GM11168 (cell line): ENCODE measurements at regions not wholly inside any gene's neighbourhood (a gene's known extent, or its start where the extent isn't known, plus 50 kb on each side); places are given as distances from the start of the nearest gene placed in this dataset.

ENCODE experiments used
- in situ Hi-C: fragments of 300-500 bp; cut with MboI; formaldehyde crosslinking; loops from one replicate; pipeline ENCODE4 v1.12.0; 2022; ENCODE audit warnings: low sequenced_read_pairs; ENCODE audit not compliant: unreplicated experiment

DNA sequence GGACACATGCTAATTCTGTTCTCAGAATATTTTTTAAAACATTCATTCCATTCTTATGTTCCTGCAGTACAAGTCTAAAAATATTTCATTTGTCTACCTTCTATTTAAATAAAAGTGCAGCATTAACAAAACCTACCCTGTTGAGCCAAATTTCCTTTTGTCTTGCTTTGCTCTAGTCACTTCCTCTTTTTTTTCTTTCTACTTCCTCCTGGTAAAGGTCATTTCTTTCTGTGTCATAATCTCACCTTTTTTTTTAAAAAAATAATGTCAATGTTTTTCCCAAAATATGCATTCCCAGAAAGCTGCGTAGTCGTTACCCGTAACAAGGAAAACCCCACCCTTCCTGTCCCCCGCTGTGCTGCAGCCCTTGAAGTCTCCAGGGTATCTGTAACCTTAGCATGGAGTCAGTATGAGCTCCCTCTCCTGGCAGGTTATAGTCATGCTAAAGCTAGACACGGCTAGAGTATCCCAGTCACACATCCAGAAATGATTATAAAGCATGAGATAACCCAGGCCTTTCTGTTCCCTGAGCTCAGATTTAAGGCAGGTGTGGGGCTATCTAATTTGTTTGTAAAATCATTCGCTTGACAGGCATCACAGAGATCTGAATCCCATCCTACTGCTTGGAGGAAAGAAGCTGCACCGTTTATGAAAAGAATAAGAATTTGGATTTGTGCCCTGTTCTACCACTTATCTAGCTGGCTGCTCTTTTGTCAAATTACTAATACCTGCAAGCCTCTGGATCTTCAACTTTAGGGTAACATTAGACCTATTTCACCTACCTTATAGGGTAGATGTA is 51.1 kb upstream of the EED start:
- in situ Hi-C loops: loop anchor here (5.0 kb wide), 1 partner anchor 146 kb away; no protein-coding TSS in a partner anchor

- in situ Hi-C loops: loop anchor here (5.0 kb wide), 1 partner anchor 145 kb away; no protein-coding TSS in a partner anchor
These were observed 51.9 kb upstream of the EED start for GRCh38 chr11:86192519-86193257.

DNA sequence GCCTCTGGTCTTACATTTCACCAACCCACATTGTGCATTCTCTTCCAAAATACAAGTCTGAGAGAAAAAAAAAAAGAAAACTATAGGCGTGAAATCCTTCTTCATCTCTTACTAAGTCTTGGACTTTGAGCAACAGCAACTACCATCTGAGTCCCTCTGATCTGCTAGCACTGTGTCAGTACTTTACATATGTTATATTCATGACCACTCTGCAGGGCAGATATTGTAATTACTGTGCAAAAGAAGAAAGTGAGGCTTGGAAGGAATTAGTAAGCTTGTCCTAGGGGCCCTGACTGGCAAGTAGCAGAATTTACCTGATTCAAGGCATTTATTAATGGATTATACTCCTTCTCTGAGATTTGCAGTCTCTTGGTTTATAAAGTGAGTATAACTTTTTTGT is 52.7 kb upstream of the EED start:
- in situ Hi-C loops: loop anchor here (5.0 kb wide), 1 partner anchor 145 kb away; no protein-coding TSS in a partner anchor

DNA sequence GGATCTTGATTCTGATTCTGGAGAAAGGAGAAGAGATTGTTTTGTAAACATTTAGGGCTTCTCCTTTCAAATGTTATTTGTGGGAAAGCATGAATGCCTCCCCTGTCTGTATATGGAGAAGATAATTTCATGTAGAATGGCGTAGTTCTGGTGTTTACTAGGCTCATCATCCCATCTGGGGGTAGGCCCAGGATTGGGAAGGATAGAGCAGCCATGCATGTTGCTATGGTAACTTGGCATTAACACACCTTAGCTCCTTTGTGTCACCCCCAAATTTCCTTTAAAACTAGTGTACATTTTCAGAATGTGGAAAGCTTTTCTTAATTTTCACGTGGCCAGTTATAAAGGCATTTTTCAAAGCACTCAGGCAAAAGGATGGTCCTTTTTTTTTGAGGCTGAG is 57.5 kb upstream of the EED start:
- in situ Hi-C loops: no loop called here

GRCh38 chr11:86186386-86186785 is 58.2 kb upstream of the EED start:
- in situ Hi-C loops: no loop called here

GRCh38 chr11:86185381-86185750 is 59.2 kb upstream of the EED start:
- in situ Hi-C loops: no loop called here

DNA sequence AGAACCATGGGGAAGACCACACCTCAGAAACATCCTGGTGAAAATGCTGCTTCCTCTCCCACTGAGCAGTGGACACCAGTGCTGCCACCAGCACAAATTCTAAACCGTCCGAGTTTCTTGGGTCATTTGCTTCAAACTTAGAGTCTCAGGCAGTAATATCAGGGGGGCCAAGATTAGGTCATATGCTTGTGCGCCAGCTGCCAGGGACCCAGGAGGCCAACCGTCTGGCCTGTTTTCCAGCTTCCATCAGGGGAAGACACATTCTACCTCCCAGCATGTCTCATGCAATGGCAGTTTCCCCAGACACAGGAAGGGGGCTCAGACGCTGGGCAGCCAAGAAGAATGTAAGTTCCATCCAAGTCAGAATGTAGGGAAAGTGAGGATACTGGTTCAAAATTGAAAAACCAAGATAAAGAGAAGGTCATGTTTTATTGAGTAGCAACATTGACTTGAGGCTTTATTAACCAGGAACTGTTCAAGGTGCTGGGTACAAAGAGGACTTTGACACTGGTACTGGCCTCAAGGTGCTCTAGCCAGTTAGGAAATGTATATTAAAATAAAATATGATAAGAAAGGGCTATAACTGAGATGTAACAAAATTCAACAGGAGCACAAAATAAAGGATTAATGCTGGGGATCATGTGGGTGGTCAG is 59.7 kb upstream of the EED start:
- in situ Hi-C loops: no loop called here

DNA sequence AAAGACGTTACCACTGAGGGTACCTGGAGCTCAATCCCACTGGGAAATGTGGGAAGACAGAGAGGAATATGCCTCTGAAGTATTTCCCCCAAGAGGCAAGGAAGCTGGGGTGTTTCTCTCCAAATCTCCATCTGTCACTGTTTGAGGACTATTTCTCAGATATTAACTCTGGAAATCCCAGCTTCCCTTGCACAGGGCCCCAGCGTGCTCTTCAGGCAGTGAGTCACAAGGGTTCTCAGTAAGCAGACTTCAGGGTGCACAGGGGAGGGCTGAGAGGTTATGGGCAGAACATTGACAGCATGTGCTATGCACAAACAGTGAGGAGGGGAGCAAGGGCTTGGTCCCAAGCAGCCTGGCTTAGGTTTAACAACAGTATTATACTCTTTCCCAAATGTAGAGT is 60.9 kb upstream of the EED start:
- in situ Hi-C loops: no loop called here

- in situ Hi-C loops: no loop called here
These were observed 61.5 kb upstream of the EED start for GRCh38 chr11:86182976-86183584.

GRCh38 chr11:86181379-86181778 is 63.2 kb upstream of the EED start:
- in situ Hi-C loops: no loop called here

DNA sequence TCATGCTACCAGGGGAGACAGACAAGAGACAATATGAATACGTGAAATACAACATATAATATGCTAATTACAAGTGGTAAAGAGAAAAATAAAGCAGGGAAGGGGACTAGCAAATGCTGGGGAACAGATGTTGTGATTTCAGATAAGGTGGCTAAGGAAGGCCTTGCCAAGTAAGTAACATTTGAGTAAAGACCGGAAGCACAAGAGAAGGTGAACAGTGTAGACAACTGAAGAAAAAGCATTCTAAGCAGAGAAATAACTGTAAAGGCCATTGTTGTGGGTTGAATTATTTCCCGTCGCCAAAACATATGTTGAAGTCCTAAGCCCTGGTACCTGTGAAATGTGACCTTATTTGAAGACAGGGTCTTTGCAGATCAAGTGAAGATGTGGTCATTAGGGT is 63.7 kb upstream of the EED start:
- in situ Hi-C loops: no loop called here

GRCh38 chr11:86180423-86180822 is 64.1 kb upstream of the EED start:
- in situ Hi-C loops: no loop called here

GRCh38 chr11:86179646-86180064 is 64.9 kb upstream of the EED start:
- in situ Hi-C loops: no loop called here

GRCh38 chr11:86177302-86177701 is 67.3 kb upstream of the EED start:
- in situ Hi-C loops: no loop called here

GRCh38 chr11:86176165-86176884 is 68.2 kb upstream of the EED start:
- in situ Hi-C loops: no loop called here

GRCh38 chr11:86175626-86176025 is 68.9 kb upstream of the EED start:
- in situ Hi-C loops: no loop called here

- in situ Hi-C loops: no loop called here
These were observed 69.4 kb upstream of the EED start for GRCh38 chr11:86175191-86175590.

- in situ Hi-C loops: no loop called here
These were observed 70.2 kb upstream of the EED start for GRCh38 chr11:86174101-86175046.

GRCh38 chr11:86172894-86173293 is 71.7 kb upstream of the EED start:
- in situ Hi-C loops: no loop called here
